Central memory CD8-positive, alpha-beta T cell (primary cell): ENCODE measurements at regions not wholly inside any gene's neighbourhood (a gene's known extent, or its start where the extent isn't known, plus 50 kb on each side); places are given as distances from the start of the nearest gene placed in this dataset.

ENCODE experiments used
- ATAC-seq: fragments of 150-1000 bp; cut with Tn5 transposase; replicated peaks from 2 replicates; pipeline ENCODE4 v1.10.0; 2022; ENCODE audit warnings: mild to moderate bottlenecking, moderate FRiP score, moderate number of reproducible peaks; ENCODE audit not compliant: poor library complexity, severe bottlenecking; ENCODE audit errors: extremely low read depth
- DNase-seq, 2 donors: peaks; one replicate each; pipeline ENCODE4 v3.0.0; 2021; ENCODE audit warnings: low spot score in 2 of 2
- H3K27ac Mint-ChIP-seq: one replicate; pipeline ENCODE4 v1.8.0; 2022; ENCODE audit warnings: low read depth, mild to moderate bottlenecking, moderate library complexity, mixed read lengths
- H3K27me3 Mint-ChIP-seq: one replicate; pipeline ENCODE4 v1.8.0; 2022; ENCODE audit warnings: mixed read lengths
- H3K36me3 Mint-ChIP-seq: one replicate; pipeline ENCODE4 v1.8.0; 2022; ENCODE audit warnings: mild to moderate bottlenecking, moderate library complexity, mixed read lengths; ENCODE audit not compliant: insufficient read depth
- H3K4me1 Mint-ChIP-seq: one replicate; pipeline ENCODE4 v1.8.0; 2022; ENCODE audit warnings: mixed read lengths
- H3K4me3 Mint-ChIP-seq: one replicate; pipeline ENCODE4 v1.8.0; 2022; ENCODE audit warnings: mild to moderate bottlenecking, moderate library complexity, mixed read lengths
- H3K9me3 Mint-ChIP-seq: one replicate; pipeline ENCODE4 v1.8.0; 2022; ENCODE audit warnings: mixed read lengths

GRCh38 chr20:57112448-57112847 is 154.0 kb downstream of the BMP7 start:
- no peak for ATAC-seq
- H3K27ac Mint-ChIP-seq = no peak overlapping the region
- H3K27me3 Mint-ChIP-seq = peaks cover 9% of the 10 kb centered on the region
- no peak overlapping the region for H3K4me3 Mint-ChIP-seq
- H3K9me3 Mint-ChIP-seq = no peaks in the 10 kb centered on the region
- H3K36me3 Mint-ChIP-seq = no peaks in the 10 kb centered on the region
- DNase-seq = no peak
- no peaks in the 10 kb centered on the region for H3K4me1 Mint-ChIP-seq

- no peak for DNase-seq
- ATAC-seq = no peak
- no peaks in the 10 kb centered on the region for H3K4me1 Mint-ChIP-seq
- peaks cover 9% of the 10 kb centered on the region for H3K27me3 Mint-ChIP-seq
- H3K4me3 Mint-ChIP-seq = no peak overlapping the region
- no peaks in the 10 kb centered on the region for H3K36me3 Mint-ChIP-seq
- H3K27ac Mint-ChIP-seq = no peak overlapping the region
- no peaks in the 10 kb centered on the region for H3K9me3 Mint-ChIP-seq
Observed at GRCh38 chr20:57114290-57115005, 152.0 kb downstream of the BMP7 start.

- no peaks in the 10 kb centered on the region for H3K4me1 Mint-ChIP-seq
- no peaks in the 10 kb centered on the region for H3K27me3 Mint-ChIP-seq
- no peaks in the 10 kb centered on the region for H3K9me3 Mint-ChIP-seq
- no peak overlapping the region for H3K27ac Mint-ChIP-seq
- H3K36me3 Mint-ChIP-seq = no peaks in the 10 kb centered on the region
- H3K4me3 Mint-ChIP-seq = no peak overlapping the region
- DNase-seq (no peak), ATAC-seq (no peak)
Observed at GRCh38 chr20:57117296-57117695, 149.1 kb downstream of the BMP7 start.

GRCh38 chr20:57118107-57118769 is 148.2 kb downstream of the BMP7 start:
- no peaks in the 10 kb centered on the region for H3K36me3 Mint-ChIP-seq
- DNase-seq (no peak), ATAC-seq (no peak)
- no peak overlapping the region for H3K4me3 Mint-ChIP-seq
- peaks cover 3% of the 10 kb centered on the region for H3K27me3 Mint-ChIP-seq
- H3K9me3 Mint-ChIP-seq = no peaks in the 10 kb centered on the region
- H3K4me1 Mint-ChIP-seq = no peaks in the 10 kb centered on the region
- no peak overlapping the region for H3K27ac Mint-ChIP-seq
